ENCODE measurements at regions not wholly inside any gene's neighbourhood (a gene's known extent, or its start where the extent isn't known, plus 50 kb on each side); places are given as distances from the start of the nearest gene placed in this dataset.

GRCh38 chr4:107153228-107153627 is 117.1 kb upstream of the DKK2 start:
- peak; percentile 56 for TF ChIP-seq CTCF (IDR thresholded peaks at IDR 0.05; ENCODE audit: partially characterized antibody, unreplicated experiment)
- no peaks in the 10 kb centered on the region for H3K4me1 Mint-ChIP-seq (ENCODE audit: low read depth, unreplicated experiment)
- no peak overlapping the region for H3K4me3 Mint-ChIP-seq (ENCODE audit: unreplicated experiment)
- no peaks in the 10 kb centered on the region for H3K9me3 Mint-ChIP-seq (ENCODE audit: unreplicated experiment)
- DNase-seq = peak; percentile 22
- H3K27me3 Mint-ChIP-seq (ENCODE audit: unreplicated experiment) = no peaks in the 10 kb centered on the region
- H3K27ac Mint-ChIP-seq (ENCODE audit: unreplicated experiment) = no peak overlapping the region
- no peaks in the 10 kb centered on the region for H3K36me3 Mint-ChIP-seq (ENCODE audit: unreplicated experiment)

GRCh38 chr4:107151173-107151572 is 115.1 kb upstream of the DKK2 start:
- Mint-ChIP-seq H3K36me3 (ENCODE audit: unreplicated experiment) (no peaks in the 10 kb centered on the region), H3K27me3 (ENCODE audit: unreplicated experiment) (no peaks in the 10 kb centered on the region), H3K27ac (ENCODE audit: unreplicated experiment) (no peak overlapping the region), H3K4me3 (ENCODE audit: unreplicated experiment) (no peak overlapping the region), H3K4me1 (ENCODE audit: low read depth, unreplicated experiment) (no peaks in the 10 kb centered on the region), H3K9me3 (ENCODE audit: unreplicated experiment) (no peaks in the 10 kb centered on the region)
- no peak for DNase-seq
- no peak for TF ChIP-seq CTCF (IDR thresholded peaks at IDR 0.05; ENCODE audit: partially characterized antibody, unreplicated experiment)

GRCh38 chr4:107148904-107149303 is 112.8 kb upstream of the DKK2 start:
- no peak overlapping the region for H3K27ac Mint-ChIP-seq (ENCODE audit: unreplicated experiment)
- no peaks in the 10 kb centered on the region for H3K4me1 Mint-ChIP-seq (ENCODE audit: low read depth, unreplicated experiment)
- TF ChIP-seq CTCF (IDR thresholded peaks at IDR 0.05; ENCODE audit: partially characterized antibody, unreplicated experiment) = no peak
- H3K27me3 Mint-ChIP-seq (ENCODE audit: unreplicated experiment) = no peaks in the 10 kb centered on the region
- H3K36me3 Mint-ChIP-seq (ENCODE audit: unreplicated experiment) = no peaks in the 10 kb centered on the region
- no peak for DNase-seq
- H3K4me3 Mint-ChIP-seq (ENCODE audit: unreplicated experiment) = no peak overlapping the region
- H3K9me3 Mint-ChIP-seq (ENCODE audit: unreplicated experiment) = no peaks in the 10 kb centered on the region

- no peak overlapping the region for H3K4me3 Mint-ChIP-seq (ENCODE audit: unreplicated experiment)
- no peak for DNase-seq
- H3K9me3 Mint-ChIP-seq (ENCODE audit: unreplicated experiment) = no peaks in the 10 kb centered on the region
Measured at GRCh38 chr4:107147873-107148272, 111.8 kb upstream of the DKK2 start.

GRCh38 chr4:107138433-107138832 is 102.3 kb upstream of the DKK2 start:
- DNase-seq = no peak
- Mint-ChIP-seq H3K27me3 (ENCODE audit: unreplicated experiment) (peaks cover 2% of the 10 kb centered on the region), H3K36me3 (ENCODE audit: unreplicated experiment) (no peaks in the 10 kb centered on the region), H3K9me3 (ENCODE audit: unreplicated experiment) (no peaks in the 10 kb centered on the region), H3K4me3 (ENCODE audit: unreplicated experiment) (no peak overlapping the region), H3K27ac (ENCODE audit: unreplicated experiment) (no peak overlapping the region), H3K4me1 (ENCODE audit: low read depth, unreplicated experiment) (no peaks in the 10 kb centered on the region)
- no peak for TF ChIP-seq CTCF (IDR thresholded peaks at IDR 0.05; ENCODE audit: partially characterized antibody, unreplicated experiment)

More at GRCh38 chr4:107147873-107148272, 111.8 kb upstream of the DKK2 start:
- no peak for TF ChIP-seq CTCF (IDR thresholded peaks at IDR 0.05; ENCODE audit: partially characterized antibody, unreplicated experiment)
- H3K36me3 Mint-ChIP-seq (ENCODE audit: unreplicated experiment) = no peaks in the 10 kb centered on the region
- no peaks in the 10 kb centered on the region for H3K4me1 Mint-ChIP-seq (ENCODE audit: low read depth, unreplicated experiment)
- no peaks in the 10 kb centered on the region for H3K27me3 Mint-ChIP-seq (ENCODE audit: unreplicated experiment)
- H3K27ac Mint-ChIP-seq (ENCODE audit: unreplicated experiment) = no peak overlapping the region
